ENCODE measurements at regions not wholly inside any gene's neighbourhood (a gene's known extent, or its start where the extent isn't known, plus 50 kb on each side); places are given as distances from the start of the nearest gene placed in this dataset.

GRCh38 chr22:19615867-19616581, 91.8 kb upstream of the CLDN5 start:
- no peak for TF ChIP-seq POLR2A (IDR thresholded peaks at IDR 0.05)
- no peak for TF ChIP-seq CTCF (IDR thresholded peaks at IDR 0.05)
